HUES6 (cell line): ENCODE measurements at regions not wholly inside any gene's neighbourhood (a gene's known extent, or its start where the extent isn't known, plus 50 kb on each side); places are given as distances from the start of the nearest gene placed in this dataset.

Experiments
- H3K27ac ChIP-seq: 2 replicates; pipeline ENCODE4 v1.7.0; 2013; ENCODE audit warnings: low read depth, mild to moderate bottlenecking, low read length, inconsistent platforms
- H3K27me3 ChIP-seq: 2 replicates; pipeline ENCODE4 v1.6.1; 2013; ENCODE audit warnings: low read length; ENCODE audit not compliant: control insufficient read depth, insufficient read depth
- H3K36me3 ChIP-seq: 2 replicates; pipeline ENCODE4 v1.6.1; 2013; ENCODE audit warnings: low read length; ENCODE audit not compliant: control insufficient read depth, insufficient read depth
- H3K4me1 ChIP-seq: 2 replicates; pipeline ENCODE4 v1.6.1; 2013; ENCODE audit warnings: low read length; ENCODE audit not compliant: control insufficient read depth, insufficient read depth
- H3K4me3 ChIP-seq: 2 replicates; pipeline ENCODE4 v1.5.1; 2013; ENCODE audit warnings: low read depth, low read length
- H3K9ac ChIP-seq: one replicate; pipeline ENCODE4 v1.6.1; 2013; ENCODE audit warnings: mild to moderate bottlenecking, low read length
- H3K9me3 ChIP-seq: 2 replicates; pipeline ENCODE4 v1.6.1; 2013; ENCODE audit warnings: low read depth, low read length; ENCODE audit not compliant: control insufficient read depth, insufficient read depth

- Histone ChIP-seq H3K36me3 (no peaks in the 10 kb centered on the region), H3K4me3 (no peak overlapping the region), H3K27me3 (peaks cover 30% of the 10 kb centered on the region), H3K9me3 (peaks cover 10% of the 10 kb centered on the region; the same call in 1 of the 2 replicates), H3K9ac (no peak overlapping the region), H3K4me1 (peaks cover 17% of the 10 kb centered on the region), H3K27ac (no peak overlapping the region)
Measured at GRCh38 chr20:39278230-39278788, 316.2 kb downstream of the DHX35 start.

GRCh38 chr20:39277185-39277584, 315.0 kb downstream of the DHX35 start:
- Histone ChIP-seq H3K4me3 (no peak overlapping the region), H3K9ac (no peak overlapping the region), H3K27ac (no peak overlapping the region), H3K9me3 (peaks cover 10% of the 10 kb centered on the region; the same call in 1 of the 2 replicates), H3K4me1 (peaks cover 6% of the 10 kb centered on the region), H3K27me3 (peaks cover 20% of the 10 kb centered on the region), H3K36me3 (no peaks in the 10 kb centered on the region)

DNA sequence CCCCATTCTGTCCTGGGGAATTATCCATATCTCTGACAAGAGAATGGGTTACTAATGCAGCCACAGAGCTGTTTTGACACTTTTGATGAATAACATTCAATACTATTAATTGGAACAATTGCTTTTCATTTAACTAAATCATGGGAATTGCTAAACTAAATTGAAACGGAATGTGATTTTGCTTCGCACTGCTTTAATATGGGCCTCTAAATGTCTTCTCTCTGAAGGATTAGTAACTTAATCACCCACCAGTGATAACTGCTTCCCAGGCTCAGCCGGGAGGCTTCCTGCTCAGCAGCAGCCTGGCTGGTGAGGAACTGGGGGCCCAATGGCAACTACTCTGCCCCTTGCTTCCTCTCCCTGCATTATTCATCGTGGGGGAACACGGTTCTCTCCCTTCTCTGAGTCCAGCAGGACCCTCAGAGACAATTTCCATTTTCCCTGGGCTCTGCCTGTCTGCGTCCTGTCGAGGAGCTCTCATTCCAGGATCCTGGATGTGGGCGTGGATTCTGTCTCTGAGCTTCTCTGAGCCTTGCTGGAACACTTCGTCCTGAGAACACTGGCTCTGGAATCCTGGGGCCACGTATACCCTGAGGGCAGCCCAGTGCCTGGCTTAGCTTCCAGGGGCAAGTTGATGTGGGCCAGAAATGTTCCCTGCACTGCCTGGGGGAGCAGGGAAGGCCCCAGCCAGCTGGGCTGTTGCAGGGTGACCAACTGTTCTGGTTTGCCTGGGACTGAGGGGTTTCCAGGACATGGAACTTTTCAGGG, 308.9 kb downstream of the DHX35 start:
- Histone ChIP-seq H3K9me3 (0 out of 2 replicates have a peak, but pooled peaks cover 3% of the 10 kb centered on the region), H3K9ac (no peak overlapping the region), H3K36me3 (no peaks in the 10 kb centered on the region), H3K27ac (no peak overlapping the region), H3K4me1 (peaks cover 11% of the 10 kb centered on the region), H3K4me3 (no peak overlapping the region), H3K27me3 (no peaks in the 10 kb centered on the region; the same call in 1 of the 2 replicates)

- Histone ChIP-seq H3K4me3 (no peak overlapping the region), H3K9ac (no peak overlapping the region), H3K36me3 (no peaks in the 10 kb centered on the region), H3K27me3 (no peaks in the 10 kb centered on the region; the same call in 1 of the 2 replicates), H3K27ac (no peak overlapping the region), H3K4me1 (peaks cover 11% of the 10 kb centered on the region), H3K9me3 (no peaks in the 10 kb centered on the region)
Measured at GRCh38 chr20:39269493-39270217, 307.5 kb downstream of the DHX35 start.

- Histone ChIP-seq H3K9me3 (no peaks in the 10 kb centered on the region), H3K9ac (no peak overlapping the region), H3K27me3 (no peaks in the 10 kb centered on the region; the same call in 1 of the 2 replicates), H3K27ac (no peak overlapping the region), H3K4me3 (no peak overlapping the region), H3K36me3 (no peaks in the 10 kb centered on the region), H3K4me1 (peaks cover 11% of the 10 kb centered on the region)
Measured at GRCh38 chr20:39268981-39269461, 306.9 kb downstream of the DHX35 start.

DNA sequence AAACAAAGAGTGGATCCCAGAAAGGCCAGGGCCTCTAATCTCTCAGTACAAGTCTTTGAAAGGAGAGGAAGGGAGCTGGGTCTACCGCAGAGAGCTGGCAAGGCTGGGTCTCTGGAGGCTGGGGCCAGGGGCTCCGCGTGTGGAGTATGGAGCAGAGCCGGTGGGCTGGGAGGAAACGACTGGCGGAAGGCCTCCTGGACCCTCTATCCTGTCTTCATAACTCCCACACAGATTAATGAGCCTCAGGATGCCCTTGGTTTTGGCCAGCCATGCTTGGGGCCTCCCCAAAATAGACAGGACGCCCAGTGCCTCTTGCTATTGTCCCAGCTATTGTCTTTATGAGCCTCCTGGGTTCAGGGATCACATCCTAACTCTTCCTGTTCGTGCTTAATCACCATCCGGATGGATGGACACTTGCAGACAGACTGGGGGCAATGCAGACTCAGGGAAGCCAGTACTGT, 306.4 kb downstream of the DHX35 start:
- H3K27me3 ChIP-seq: no peaks in the 10 kb centered on the region; the same call in 1 of the 2 replicates
- no peak overlapping the region for H3K4me3 ChIP-seq
- H3K4me1 ChIP-seq: peaks cover 11% of the 10 kb centered on the region
- no peak overlapping the region for H3K27ac ChIP-seq
- H3K36me3 ChIP-seq: no peaks in the 10 kb centered on the region
- H3K9ac ChIP-seq: no peak overlapping the region
- H3K9me3 ChIP-seq: no peaks in the 10 kb centered on the region

DNA sequence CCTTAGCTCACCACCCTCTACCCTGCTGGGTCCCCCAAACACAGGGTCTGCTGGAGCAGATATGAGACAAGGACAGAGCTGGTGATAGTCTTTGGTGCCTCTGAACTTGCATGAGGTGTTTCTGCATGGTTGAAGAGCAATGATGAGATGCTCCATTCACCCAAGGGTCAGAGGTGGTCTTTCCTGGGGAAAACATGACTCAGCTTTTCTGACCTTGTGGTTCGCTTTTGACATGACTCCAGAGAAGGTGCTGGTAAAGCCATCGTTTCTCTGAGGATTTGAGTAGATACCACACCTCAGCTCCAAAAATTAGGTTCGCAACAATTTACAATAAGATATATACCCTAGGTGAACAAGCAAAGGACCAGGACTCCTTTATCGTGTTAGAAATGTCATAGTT, 304.8 kb downstream of the DHX35 start:
- Histone ChIP-seq H3K4me1 (peaks cover 11% of the 10 kb centered on the region), H3K9ac (no peak overlapping the region), H3K27ac (no peak overlapping the region), H3K9me3 (no peaks in the 10 kb centered on the region), H3K4me3 (no peak overlapping the region), H3K27me3 (no peaks in the 10 kb centered on the region; the same call in 1 of the 2 replicates), H3K36me3 (no peaks in the 10 kb centered on the region)

- Histone ChIP-seq H3K4me3 (no peak overlapping the region), H3K9ac (no peak overlapping the region), H3K36me3 (no peaks in the 10 kb centered on the region), H3K4me1 (peaks cover 2% of the 10 kb centered on the region; the same call in 1 of the 2 replicates), H3K9me3 (no peaks in the 10 kb centered on the region), H3K27me3 (no peaks in the 10 kb centered on the region), H3K27ac (no peak overlapping the region)
Measured at GRCh38 chr20:39264506-39265172, 302.5 kb downstream of the DHX35 start.

- H3K9me3 ChIP-seq: no peaks in the 10 kb centered on the region
- H3K9ac ChIP-seq: no peak overlapping the region
- H3K36me3 ChIP-seq: no peaks in the 10 kb centered on the region
- no peak overlapping the region for H3K27ac ChIP-seq
- no peaks in the 10 kb centered on the region for H3K4me1 ChIP-seq
- H3K27me3 ChIP-seq: no peaks in the 10 kb centered on the region
- H3K4me3 ChIP-seq: no peak overlapping the region
Measured at GRCh38 chr20:39263076-39263475, 300.9 kb downstream of the DHX35 start.

DNA sequence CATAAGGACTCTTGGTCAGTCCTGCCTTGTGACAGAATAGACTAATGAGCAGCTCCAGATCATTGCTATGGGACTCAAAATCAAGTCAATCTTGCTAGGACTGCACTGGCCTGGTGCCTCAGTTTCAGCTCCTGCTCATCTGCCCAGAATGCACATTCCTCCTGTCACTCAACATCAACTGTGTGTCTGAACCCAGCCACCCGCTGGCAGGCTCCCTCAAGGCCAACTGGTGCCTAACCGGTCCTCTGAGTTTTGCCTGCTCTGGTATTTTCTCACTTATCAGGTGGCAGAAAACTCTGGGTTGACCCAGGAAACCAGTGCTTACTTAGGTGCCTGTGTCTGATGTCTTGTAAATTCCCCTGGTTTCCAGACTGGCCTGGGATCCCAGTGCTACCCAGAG, 297.7 kb downstream of the DHX35 start:
- Histone ChIP-seq H3K4me3 (no peak overlapping the region), H3K27me3 (no peaks in the 10 kb centered on the region), H3K4me1 (no peaks in the 10 kb centered on the region), H3K9ac (no peak overlapping the region), H3K27ac (no peak overlapping the region), H3K36me3 (no peaks in the 10 kb centered on the region), H3K9me3 (no peaks in the 10 kb centered on the region)
